Dedifferentiated amniotic fluid mesenchymal stem cell (primary cell): ENCODE measurements at regions not wholly inside any gene's neighbourhood (a gene's known extent, or its start where the extent isn't known, plus 50 kb on each side); places are given as distances from the start of the nearest gene placed in this dataset.

Experiments
- DNase-seq: peaks from one replicate; pipeline ENCODE4 v3.0.0-alpha.2; 2016; ENCODE audit errors: extremely low spot score

DNA sequence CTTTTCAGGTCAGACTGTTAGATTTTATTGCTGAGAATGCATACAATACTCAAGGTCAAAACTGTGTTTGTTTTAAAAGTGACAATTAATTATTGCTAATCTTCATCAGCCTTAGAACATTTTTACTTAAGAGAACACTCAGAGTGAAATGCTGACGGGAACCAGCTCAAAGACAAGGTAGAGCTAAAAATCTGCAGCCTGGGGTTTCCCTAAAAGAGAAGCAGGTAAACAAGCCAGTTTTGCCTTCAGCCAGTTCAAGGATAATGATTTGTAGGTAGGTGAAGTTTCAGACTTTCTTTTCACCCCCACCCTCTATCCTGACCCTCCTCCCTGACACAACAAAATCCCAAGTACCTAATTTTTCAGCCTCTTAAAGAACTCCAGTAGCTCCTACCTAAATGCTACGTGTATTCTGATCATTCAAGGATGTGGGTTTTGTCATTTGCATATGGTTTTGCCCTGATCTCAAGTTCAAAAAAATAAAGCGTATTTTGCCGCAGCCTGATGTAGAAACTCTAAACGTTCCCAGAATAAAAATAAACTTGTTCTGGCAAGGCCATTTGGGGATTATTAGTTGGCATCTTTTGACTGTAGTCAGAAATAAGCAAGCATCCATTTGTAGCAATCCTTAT is 407.2 kb downstream of the EFNA5 start:
- DNase-seq: no peak

DNA sequence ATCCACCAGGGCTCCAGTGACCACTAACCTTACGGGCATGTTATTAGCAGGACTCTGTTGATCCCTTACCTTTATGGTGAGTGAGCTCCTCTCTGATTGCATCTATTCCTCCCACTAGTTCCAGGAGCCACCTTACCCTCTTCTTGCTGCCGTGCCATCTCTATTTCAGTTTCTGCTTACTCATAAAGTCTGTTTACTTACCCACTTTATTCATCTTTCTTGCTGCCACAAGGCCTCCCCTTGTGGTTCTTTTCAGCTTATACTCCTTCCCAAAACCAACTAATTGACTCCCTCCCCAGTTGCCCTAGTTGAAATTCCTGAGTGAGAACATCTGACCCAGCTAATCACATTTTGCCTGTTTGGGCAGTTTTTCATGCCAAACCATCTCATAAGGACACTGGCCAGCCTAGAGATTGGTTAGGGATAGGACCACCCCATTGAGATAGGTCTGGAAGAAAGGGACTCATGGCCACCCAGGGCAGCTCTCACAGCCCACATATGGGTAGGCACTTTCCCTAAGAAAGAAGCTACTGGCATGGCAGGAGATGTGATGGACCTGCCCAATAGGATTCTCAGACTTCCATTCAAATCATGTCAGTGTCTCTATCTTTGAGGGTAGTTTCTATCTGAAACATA is 412.7 kb downstream of the EFNA5 start:
- no peak for DNase-seq

DNA sequence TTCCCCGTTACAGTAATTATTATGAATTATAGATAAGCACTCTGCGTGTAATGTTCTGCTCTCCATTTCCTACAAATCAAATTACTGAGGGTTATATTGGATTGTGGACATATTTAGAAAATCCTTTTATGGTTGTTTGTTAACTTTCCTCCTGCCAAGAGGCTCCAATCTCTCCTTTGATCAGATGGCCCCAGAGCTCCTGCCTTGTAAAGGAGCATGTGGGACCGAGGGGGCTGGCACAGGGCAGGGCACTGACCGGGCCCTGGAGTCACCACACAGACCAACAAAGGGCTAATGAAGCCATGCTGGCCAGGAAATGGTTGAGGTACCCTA is 415.9 kb downstream of the EFNA5 start:
- DNase-seq: no peak

DNA sequence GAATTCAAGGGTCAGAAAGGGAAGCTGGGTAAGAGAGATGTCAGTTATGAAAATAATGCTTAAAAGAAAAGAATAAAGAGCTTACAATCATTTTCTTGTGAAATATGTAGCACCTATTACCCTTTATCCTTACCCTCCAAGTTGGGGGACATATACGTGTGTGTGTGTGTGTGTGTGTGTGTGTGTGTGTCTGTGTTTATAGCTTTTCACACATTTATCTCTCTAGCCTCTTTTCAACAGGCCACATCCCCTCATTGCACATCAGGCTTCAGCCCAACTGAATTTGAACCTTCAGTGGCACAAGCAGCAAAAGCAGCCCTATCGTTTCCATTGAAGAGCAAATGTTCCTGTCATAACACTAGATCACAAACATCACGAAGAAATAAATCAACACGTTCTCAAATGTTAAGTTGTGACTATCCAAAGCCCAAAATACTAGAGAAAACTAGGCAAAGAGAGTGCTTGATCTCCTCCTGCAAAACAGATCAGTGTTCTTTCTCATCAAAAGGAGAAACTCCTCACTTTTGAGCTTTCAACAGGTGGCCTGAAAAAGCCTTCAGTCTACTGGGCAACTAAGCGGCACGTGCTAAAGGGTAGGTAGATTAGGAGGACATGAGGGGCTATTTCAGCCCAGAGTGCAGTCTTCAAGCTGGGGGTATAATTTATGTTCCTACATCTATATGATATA is 416.4 kb downstream of the EFNA5 start:
- no peak for DNase-seq

DNA sequence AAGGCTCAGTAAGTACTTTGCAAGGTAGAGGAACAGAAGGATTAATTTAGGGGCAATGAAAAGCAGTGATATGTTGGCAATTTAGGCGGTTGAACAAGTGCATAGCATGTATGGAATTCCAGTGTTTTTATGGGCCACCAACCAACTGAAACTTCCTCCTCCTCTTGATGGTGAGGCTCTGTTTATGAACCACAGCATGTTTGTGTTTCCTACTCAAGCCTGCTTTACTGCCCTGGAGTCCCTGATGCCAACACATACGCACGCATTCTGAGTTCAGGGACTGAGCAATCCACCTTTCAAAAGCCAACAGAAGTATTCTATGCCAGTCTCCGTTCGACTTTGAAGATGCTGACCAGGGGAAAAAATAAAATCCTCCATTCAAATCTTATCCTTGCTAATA is 417.5 kb downstream of the EFNA5 start:
- no peak for DNase-seq

DNA sequence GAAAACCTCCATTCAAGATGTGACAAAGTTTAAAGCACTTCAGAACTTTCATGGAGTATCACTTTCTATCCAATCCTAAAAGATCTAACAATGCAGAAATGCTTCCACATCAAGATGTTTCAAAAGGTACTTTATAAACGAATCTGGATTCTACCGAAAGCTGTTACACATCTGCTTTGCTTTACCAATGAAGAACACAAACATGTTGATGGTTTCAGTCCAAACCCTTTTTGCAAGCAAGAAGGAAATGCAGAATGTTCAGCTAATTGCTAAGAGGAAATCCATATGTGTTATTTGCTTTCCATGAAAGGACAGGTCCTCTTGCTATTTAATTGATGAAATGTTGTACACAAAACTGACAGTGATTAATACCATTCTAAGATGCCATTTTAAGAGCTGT is 419.6 kb downstream of the EFNA5 start:
- DNase-seq: no peak

DNA sequence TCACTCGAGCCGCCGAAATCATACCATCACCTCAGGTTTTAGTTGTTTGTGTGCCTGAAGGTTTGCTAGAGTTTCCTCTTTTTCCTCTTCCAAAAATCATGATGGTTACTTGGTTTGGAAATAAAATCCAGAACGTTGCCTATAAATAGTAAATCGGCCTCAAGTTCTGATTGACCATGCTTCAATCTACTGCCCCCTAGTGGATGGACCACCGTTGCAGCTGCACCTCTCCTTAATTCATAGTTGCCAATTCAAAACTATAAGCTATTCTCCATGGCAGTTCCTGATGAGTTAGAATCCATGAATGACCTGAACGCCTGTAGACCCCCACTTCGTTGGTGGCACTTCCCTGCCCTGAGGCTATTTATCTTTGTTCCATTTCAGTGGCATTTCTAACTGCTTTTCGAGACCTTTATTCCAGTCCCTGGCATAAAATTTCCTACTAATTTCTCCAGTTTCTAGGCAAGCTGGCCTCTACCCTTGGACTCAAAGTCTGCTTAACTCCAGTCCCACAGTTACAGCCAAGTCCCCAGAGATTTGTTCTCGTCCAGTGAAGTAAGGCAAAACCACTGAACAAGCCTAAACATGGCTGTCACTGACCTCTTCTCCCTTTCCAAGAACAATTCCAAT is 422.6 kb downstream of the EFNA5 start:
- DNase-seq: no peak

DNA sequence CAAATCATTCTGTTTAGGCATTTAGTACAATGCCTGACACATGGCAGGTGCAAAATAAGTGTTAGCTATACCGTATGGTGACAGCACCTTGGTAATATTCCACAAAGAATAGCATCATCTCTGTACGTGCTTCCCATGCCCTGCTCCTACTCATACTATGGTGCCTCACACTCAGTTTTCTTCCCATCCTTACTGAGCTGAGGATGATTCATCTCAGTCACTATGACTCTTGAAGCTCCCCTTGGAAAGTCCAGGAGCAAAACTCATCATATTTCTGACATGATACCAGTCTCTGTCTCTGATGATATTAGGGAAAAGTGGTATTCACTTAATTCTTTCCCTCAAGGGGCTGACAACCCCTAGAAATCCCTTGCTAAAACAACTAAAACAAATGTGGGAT is 423.3 kb downstream of the EFNA5 start:
- no peak for DNase-seq

DNA sequence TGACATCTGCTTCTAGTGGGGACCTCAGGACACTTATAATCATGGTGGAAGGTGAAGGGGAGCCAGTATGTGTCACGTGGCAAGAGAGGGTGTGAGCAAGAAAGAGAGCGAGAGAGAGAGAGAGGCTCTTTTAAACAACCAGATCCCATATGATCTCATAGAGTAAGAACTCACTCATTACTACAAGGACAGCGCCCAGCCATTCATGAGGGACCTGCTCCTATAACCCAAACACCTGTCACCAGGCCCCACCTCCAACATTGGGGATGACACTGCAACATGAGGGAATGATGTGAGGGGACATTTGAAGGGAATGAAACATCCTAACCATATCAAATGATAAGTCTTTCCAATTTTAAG is 427.5 kb downstream of the EFNA5 start:
- no peak for DNase-seq

DNA sequence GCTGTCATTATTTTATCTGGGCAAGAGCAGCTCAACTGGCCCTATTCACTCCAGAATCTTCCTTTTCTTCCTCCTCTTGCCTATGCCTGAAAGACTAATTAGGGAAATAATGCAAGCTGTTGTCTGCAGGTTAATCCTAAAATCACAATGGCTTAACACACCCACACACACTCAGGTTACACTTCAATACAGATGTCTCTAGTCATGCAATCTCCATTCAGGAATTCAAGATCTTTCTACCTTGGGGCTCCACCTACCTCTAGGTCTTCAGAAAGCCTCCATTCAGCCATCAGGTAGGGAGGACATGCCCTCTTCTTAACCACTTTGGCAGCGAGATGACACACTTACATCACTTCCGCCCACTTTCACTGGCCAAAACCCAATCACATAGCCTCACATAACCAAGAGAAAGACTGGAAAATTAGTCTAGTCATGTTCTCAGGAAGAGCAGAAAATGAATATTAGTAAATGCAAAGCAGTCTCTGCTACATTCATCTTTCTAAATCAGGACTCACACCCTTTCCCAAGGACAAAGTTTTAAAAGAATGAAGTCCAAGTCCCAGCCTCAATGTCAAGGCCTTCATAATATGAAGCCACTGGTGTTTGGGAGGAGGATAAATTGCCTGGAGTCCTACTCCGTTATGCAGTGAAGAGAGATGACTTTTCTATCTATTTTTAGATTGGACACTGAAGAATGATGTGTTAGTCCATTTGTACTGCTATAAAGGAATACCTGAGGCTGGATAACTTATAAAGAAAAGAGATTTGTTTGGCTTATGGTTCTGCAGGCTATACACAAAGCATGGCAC is 428.1 kb downstream of the EFNA5 start:
- DNase-seq: no peak

DNA sequence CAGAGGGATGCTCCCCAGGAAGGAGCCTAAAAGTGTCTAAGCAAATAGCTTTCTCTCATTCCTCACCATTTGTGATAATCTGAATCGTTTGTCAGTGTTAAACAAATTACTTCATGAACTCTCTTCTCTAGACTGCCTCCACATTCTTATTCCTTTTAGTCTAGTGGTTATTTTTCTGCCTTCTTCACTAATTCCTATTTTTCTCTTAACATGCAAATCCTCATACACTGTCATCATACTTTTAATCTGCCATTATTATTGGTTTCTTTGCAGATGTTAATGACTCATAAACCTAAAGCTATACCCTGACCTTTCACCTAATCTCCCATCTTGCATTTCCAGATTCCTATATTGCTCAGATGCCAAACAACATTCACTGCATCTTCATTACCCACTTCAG is 428.9 kb downstream of the EFNA5 start:
- DNase-seq: no peak

DNA sequence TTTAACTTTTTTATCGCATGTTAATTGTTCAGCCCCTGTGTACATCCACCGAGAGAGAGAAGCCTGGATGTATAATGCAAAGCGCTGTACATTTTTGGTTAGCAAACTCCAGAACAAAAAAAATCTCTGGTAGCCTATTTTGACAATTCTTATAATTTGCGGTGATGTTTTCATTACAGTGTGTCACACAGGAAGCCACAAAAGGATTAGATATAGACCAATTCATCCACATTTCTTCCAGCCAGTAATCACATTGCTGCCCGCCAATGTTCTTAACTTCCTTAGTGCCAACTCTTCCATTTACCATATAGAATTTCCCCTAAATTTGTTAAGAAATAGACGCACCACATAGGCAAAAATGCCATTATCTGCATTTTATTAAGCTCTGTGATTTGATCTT is 435.6 kb downstream of the EFNA5 start:
- DNase-seq: no peak

DNA sequence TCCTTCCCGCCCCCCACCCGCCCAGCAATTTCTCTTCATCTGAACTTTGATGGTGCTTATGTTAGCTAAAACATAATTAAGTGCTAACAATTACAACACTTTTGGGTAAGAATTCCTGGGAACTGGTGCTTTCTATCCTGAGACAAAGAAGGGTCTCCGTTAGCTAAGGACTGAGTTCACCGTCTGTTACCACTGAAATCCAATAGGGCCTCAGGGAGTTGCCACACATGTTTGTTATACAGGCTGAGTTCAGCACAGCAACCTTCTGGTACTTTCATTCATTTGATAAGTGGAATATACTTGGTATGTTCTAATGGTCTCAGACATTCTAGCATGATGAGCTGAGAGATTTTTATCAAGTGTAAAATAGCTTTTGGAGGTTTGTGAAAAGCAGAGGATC is 437.9 kb downstream of the EFNA5 start:
- DNase-seq: no peak

DNA sequence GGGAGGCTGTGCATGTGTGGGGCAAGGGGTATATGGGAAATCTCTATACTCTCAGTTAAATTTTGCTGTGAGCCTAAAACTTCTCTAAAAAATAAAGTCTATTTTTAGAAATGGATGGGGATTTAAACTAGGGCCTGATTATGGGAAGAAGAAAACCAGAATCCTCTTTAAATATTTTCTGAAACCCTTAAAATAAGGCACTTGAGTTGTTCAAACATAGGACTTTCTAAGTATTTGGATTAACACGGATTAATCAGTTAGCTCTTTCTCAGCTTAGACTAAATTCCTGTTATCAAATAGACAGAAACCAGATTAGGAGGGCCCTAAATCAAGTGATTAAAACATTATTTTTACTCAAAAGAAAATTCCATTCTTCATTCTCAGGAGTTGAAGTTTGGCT is 438.4 kb downstream of the EFNA5 start:
- DNase-seq: no peak

DNA sequence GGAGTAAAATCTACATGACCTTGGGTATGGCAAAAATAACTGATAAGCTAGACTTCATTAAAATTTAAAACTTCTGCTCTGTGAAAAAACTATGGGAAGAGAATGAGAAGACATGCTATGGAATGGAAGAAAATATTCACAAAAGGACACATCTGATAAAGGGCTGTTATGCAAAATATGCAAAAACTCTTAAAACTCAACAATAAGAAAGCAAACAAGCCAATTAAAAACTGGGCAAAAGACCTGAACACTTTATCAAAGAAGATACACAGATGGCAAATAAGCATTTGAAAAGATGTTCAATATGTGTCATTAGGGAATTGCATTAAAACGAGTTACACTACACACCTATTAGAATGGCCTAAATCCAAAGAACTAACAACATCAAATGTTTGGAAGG is 439.5 kb downstream of the EFNA5 start:
- no peak for DNase-seq

DNA sequence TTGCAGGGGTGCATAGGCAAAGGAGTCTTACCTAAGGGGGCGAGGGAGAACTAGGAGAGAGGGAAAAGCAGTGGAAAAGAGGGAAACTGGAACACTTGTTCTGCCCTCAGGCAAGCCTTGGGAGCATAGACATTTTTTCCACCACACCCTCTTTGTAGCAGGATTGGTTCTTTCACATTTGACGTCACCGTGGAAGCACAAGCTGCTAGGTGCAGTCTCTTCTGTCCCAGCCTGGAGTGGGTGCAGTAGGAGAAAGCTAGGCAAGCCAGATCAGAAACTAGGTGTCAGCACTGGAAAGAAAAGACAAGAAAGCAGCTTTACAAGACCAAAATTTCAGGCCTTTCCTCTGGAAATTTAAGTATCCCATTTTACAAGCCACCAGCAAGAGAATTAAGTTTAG is 440.4 kb downstream of the EFNA5 start:
- no peak for DNase-seq

DNA sequence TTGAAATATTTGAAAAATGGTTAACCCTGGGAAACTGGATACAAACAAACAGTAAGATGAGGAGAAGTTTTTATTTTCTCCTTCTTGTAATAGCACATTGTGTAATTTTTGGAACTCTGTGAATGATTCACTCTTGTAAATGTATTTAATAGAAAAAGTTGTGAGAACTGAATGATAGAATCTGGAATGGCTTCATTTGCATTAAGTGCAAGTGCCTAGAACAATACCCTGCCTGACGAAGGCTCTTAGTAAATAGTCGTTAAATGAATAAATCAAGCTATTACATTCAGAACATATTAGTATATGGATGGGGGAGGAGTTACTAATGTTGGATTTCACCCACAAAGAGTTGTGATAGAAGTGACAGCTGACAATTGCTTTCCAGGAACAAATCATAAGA is 442.5 kb downstream of the EFNA5 start:
- no peak for DNase-seq

DNA sequence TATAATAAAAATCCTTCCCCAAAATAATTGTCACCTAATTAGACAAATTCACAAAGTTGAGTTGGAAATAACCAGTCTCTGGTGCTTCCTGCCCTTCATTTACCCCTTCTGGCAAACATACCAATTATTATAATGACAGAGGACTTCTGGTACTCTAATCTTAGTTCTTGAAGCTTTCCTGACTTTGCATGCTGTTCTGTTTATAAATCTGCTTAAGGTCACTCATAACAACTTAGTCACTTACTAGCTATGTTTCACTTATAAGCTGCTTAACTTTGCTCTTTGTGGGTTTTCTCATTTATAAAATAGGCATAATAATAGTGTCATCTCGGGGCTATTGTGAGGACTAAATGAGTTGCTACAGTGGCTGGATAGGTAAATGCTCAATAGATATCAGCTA is 446.5 kb downstream of the EFNA5 start:
- no peak for DNase-seq

DNA sequence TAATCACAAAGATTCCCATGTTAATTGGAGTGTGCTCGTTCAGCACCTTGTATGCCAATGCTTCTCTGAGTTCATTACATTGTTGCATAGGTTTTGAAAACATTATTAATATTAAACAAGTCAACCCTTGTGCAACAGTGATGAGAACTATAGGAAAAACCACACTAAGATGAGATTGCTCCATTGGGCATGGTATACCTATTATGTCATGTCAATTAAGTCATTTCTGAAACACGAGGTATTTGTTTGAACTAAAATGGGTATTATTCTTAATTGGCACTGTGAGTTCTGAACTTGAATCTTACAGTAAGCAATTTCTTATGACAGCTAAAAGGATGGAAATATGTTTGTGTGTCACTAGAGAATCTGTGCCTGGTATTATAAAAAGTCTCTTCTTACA is 447.7 kb downstream of the EFNA5 start:
- DNase-seq: no peak

DNA sequence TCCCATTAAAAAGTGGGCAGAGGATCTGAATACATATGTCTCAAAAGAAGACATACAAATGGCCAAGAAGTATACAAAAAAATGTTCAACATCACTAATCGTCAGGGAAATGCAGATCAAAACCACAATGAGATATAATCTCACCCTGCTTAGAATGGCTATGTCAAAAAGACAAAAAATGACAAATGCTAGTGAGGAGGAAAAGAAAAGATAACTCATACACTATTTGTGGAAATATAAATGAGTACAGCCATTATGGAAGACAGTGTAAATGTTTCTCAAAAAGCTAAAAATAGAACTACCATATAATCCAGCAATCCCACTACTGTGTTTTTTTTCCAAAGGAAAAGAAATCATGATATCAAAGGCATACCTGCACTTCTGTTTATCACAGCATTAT is 450.7 kb downstream of the EFNA5 start:
- DNase-seq: no peak

DNA sequence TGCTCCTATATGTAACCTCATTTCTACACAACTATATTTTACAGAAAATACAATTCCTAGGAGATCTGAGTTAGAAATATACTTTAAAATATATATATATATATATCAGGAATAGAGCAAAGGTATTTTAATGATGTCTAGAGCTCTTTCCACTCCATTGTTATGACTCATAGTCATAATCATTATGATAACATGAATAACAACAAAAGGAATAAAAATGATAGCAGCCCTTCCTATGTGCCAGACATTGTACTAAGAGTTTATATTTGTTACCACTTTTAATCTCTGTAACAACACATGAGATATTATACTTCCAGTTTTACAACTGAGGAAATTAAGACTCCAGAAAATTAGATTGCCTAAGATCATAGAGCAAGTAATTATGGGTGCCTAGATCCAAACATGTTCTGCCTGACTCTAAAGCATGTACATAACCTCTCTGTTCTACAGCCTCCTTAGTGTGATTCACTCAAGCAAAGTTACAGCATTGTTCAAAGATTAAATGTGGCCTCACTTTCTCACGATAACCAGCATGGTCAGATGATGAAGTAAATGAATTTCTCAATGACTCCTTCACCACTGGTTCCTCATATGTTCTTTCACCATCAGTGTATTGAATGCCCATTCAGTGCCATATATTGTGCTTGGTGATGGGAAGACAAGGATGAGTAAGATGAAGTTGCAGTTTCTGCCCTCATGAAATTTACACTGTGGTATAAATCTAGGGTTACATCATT is 452.1 kb downstream of the EFNA5 start:
- no peak for DNase-seq

DNA sequence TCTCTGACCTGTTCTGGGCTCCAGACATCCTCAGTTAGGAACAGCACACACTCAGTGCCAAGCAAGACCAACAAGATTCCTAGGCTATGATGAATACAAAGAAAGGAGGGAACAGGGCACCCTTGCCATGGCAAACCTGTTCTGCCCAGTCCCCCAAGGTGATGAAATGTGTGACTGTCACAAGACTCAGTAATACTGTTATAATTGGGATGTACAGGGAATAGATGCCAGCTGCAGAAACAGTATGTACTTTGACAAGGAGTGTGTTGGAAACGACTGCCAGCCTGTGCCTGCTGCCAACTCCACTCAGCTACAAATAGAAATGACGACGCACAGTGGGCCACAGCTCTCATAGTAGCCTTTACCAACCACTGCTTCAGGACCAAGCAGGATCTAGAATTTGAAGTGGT is 453.0 kb downstream of the EFNA5 start:
- no peak for DNase-seq
